Gastrocnemius medialis (tissue), 4 donors: ENCODE measurements at regions not wholly inside any gene's neighbourhood (a gene's known extent, or its start where the extent isn't known, plus 50 kb on each side); places are given as distances from the start of the nearest gene placed in this dataset.
"Not testable (repeated sequence)": the region's sequence is repeated elsewhere in the genome, so short reads cannot be mapped to it uniquely, and the experiment has no call there.

Experiments
- ATAC-seq, 2 donors: fragments of 150-250 bp; one replicate each; pipeline ENCODE4 v1.9.1; 2016
- DNase-seq, 2 donors: peaks; one replicate each; pipeline ENCODE4 v3.0.0-alpha.2; 2019
- H3K27ac ChIP-seq, 4 donors: fragments of 200-600 bp; sonication (generic); 1 replicate in 1 of 4; 2 replicates in 3 of 4; pipeline ENCODE4 v1.5.1; 2016 to 2018; ENCODE audit warnings: mild to moderate bottlenecking in 2 of 4, moderate library complexity in 1 of 4
- H3K27me3 ChIP-seq, 3 donors: fragments of 200-600 bp; sonication (generic) in 2 of 3; 1 replicate in 1 of 3; 2 replicates in 2 of 3; pipeline versions ENCODE4 v1.5.1 to v1.6.0; 2016 to 2019; ENCODE audit warnings: mild to moderate bottlenecking in 1 of 3, moderate library complexity in 1 of 3
- H3K36me3 ChIP-seq, 2 donors: fragments of 200-600 bp; sonication (generic) in 1 of 2; one replicate each; pipeline ENCODE4 v1.5.1; 2017 to 2018
- H3K4me1 ChIP-seq, 2 donors: fragments of 200-600 bp; sonication (generic) in 1 of 2; one replicate each; pipeline ENCODE4 v1.5.1; 2016 to 2017; ENCODE audit warnings: mild to moderate bottlenecking in 2 of 2
- H3K4me3 ChIP-seq, 4 donors: fragments of 200-600 bp; sonication (generic) in 3 of 4; 1 replicate in 1 of 4; 2 replicates in 3 of 4; pipeline ENCODE4 v1.5.1; 2016 to 2019; ENCODE audit warnings: mild to moderate bottlenecking in 2 of 4
- H3K9me3 ChIP-seq, 3 donors: fragments of 200-600 bp; sonication (generic) in 2 of 3; 1 replicate in 1 of 3; 2 replicates in 2 of 3; pipeline ENCODE4 v1.5.1; 2016 to 2019
- POLR2A ChIP-seq, 2 donors: fragments of 450-650 bp; IDR thresholded peaks; one replicate each; pipeline ENCODE4 v1.6.1; 2017; ENCODE audit warnings: antibody characterized with exemption in 2 of 2, mild to moderate bottlenecking in 2 of 2, moderate library complexity in 2 of 2
- in situ Hi-C, 4 donors: fragments of 200-750 bp; cut with MboI; loops; one replicate each; pipeline versions ENCODE4 v1.15.0 to v1.8.0; 2017; ENCODE audit warnings: low sequenced_read_pairs in 4 of 4
- intact Hi-C: fragments of 100-400 bp; cut with DNase I; formaldehyde crosslinking; loops from one replicate; pipeline ENCODE4 v1.15.1; 2023; ENCODE audit warnings: low total_unique reads
- TF ChIP-seq, protein P1 (sequence below), 5 experiments: fragments of 450-650 bp in 3 of 5; fragments of 200-600 bp in 2 of 5; sonication (generic) in 2 of 5; IDR thresholded peaks in 4 of 5; conservative IDR thresholded peaks in 1 of 5; 1 replicate in 4 of 5; 2 replicates in 1 of 5; pipeline ENCODE4 v1.5.1; 2016 to 2019; ENCODE audit warnings: antibody characterized with exemption in 5 of 5, mild to moderate bottlenecking in 3 of 5, moderate library complexity in 3 of 5

DNA sequence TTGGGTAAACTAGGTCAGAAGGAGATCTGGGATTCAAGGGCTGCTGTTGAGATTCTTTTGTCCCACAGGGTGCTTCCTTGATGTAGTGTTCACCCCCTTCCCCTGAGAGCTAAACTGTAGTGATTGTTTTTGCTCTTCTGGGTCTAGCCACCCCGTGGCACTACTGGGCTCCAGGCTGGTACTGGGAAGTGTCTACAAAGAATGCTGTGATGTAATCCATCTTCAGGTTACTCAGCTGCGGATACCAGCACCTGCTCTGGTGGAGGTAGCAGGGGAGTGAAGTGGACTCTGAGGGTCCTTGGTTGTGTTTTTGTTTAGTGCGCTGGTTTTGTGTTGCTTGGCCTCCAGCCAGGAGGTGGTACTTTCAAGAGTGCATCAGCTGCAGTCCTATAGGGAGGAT is 365.5 kb downstream of the ZNF674 start:
- TF ChIP-seq POLR2A (IDR thresholded peaks at IDR 0.05), result no peak
- H3K9me3 ChIP-seq, result no peaks in the 10 kb centered on the region
- H3K4me3 ChIP-seq, result no peak overlapping the region
- no peak overlapping the region for H3K27ac ChIP-seq
- H3K36me3 ChIP-seq, result no peaks in the 10 kb centered on the region
- DNase-seq (no peak), ATAC-seq (no peak)
- intact Hi-C loops (no loop called here), in situ Hi-C loops (no loop called here)
- no peaks in the 10 kb centered on the region for H3K4me1 ChIP-seq
- peaks cover 0 to 7% (median 0%) of the 10 kb centered on the region in 3 donors for H3K27me3 ChIP-seq

- ATAC-seq (no peak), DNase-seq (no peak)
- Histone ChIP-seq H3K27ac (no peak overlapping the region), H3K36me3 (no peaks in the 10 kb centered on the region), H3K27me3 (peaks cover 0 to 7% (median 0%) of the 10 kb centered on the region in 3 donors), H3K4me1 (no peaks in the 10 kb centered on the region), H3K9me3 (no peaks in the 10 kb centered on the region), H3K4me3 (no peak overlapping the region)
- intact Hi-C loops, result no loop called here
- in situ Hi-C loops, result no loop called here
- no peak for TF ChIP-seq POLR2A (IDR thresholded peaks at IDR 0.05)
- TF ChIP-seq, protein P1, sequence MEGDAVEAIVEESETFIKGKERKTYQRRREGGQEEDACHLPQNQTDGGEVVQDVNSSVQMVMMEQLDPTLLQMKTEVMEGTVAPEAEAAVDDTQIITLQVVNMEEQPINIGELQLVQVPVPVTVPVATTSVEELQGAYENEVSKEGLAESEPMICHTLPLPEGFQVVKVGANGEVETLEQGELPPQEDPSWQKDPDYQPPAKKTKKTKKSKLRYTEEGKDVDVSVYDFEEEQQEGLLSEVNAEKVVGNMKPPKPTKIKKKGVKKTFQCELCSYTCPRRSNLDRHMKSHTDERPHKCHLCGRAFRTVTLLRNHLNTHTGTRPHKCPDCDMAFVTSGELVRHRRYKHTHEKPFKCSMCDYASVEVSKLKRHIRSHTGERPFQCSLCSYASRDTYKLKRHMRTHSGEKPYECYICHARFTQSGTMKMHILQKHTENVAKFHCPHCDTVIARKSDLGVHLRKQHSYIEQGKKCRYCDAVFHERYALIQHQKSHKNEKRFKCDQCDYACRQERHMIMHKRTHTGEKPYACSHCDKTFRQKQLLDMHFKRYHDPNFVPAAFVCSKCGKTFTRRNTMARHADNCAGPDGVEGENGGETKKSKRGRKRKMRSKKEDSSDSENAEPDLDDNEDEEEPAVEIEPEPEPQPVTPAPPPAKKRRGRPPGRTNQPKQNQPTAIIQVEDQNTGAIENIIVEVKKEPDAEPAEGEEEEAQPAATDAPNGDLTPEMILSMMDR (IDR thresholded peaks at IDR 0.05 in 4 of 5, conservative IDR thresholded peaks at IDR 0.05 in 1 of 5), result no peak
These were observed 366.5 kb downstream of the ZNF674 start for GRCh38 chrX:46178763-46179162.

- ATAC-seq, result no peak
These were observed 372.1 kb downstream of the ZNF674 start for GRCh38 chrX:46173159-46173558.

DNA sequence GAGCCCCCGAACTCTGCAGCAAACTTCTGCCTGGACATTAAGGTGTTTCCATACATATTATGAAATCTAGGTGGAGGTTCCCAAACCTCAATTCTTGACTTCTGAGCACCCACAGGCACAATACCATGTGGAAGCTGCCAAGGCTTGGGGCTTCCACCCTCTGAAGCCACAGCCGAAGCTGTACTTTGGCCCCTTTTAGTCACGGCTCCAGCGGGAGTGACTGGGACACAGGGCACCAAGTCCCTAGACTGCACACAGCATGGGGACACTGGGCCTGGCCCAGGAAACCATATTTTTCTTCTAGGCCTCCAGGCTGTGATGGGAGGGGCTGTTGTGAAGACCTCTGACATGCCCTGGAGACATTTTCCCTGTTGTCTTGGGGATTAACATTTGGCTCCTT is 373.8 kb downstream of the ZNF674 start:
- intact Hi-C loops, H3K27ac ChIP-seq, H3K36me3 ChIP-seq, in situ Hi-C loops, H3K4me3 ChIP-seq, H3K4me1 ChIP-seq, H3K27me3 ChIP-seq, DNase-seq, ATAC-seq, H3K9me3 ChIP-seq: not testable (repeated sequence)

More at GRCh38 chrX:46173159-46173558, 372.1 kb downstream of the ZNF674 start:
- Histone ChIP-seq H3K27ac (no peak overlapping the region), H3K9me3 (no peaks in the 10 kb centered on the region), H3K27me3 (peaks cover 0 to 4% (median 0%) of the 10 kb centered on the region in 3 donors), H3K4me1 (no peaks in the 10 kb centered on the region), H3K4me3 (no peak overlapping the region), H3K36me3 (no peaks in the 10 kb centered on the region)
- no peak for TF ChIP-seq POLR2A (IDR thresholded peaks at IDR 0.05)
- TF ChIP-seq, protein P1 (IDR thresholded peaks at IDR 0.05 in 4 of 5, conservative IDR thresholded peaks at IDR 0.05 in 1 of 5), result no peak
- intact Hi-C loops (no loop called here), in situ Hi-C loops (no loop called here)
- DNase-seq, result no peak

DNA sequence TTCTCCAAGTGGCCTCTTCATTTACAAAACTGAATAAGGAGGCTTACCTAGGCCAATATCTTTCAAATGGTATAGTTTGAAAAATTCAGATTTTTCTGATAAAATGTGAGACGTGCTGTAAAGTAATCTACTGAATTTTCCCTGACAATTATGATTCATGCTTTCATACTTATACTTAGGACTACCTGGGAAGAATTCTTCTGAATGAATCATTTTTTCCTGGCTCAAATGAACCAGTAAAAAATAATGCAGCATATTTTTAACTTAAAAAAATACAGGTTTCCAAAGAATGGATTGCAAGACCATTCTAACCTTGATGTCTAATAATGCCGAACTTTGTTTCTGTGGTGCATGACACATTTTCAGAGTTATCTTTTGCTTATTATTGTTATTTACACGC is 375.4 kb downstream of the ZNF674 start:
- Histone ChIP-seq H3K27ac (no peak overlapping the region), H3K36me3 (no peaks in the 10 kb centered on the region), H3K27me3 (no peaks in the 10 kb centered on the region), H3K4me1 (no peaks in the 10 kb centered on the region), H3K4me3 (no peak overlapping the region), H3K9me3 (no peaks in the 10 kb centered on the region)
- in situ Hi-C loops, result no loop called here
- intact Hi-C loops, result no loop called here
- TF ChIP-seq POLR2A (IDR thresholded peaks at IDR 0.05), result no peak
- TF ChIP-seq, protein P1 (IDR thresholded peaks at IDR 0.05 in 4 of 5, conservative IDR thresholded peaks at IDR 0.05 in 1 of 5), result no peak
- ATAC-seq (no peak), DNase-seq (no peak)

DNA sequence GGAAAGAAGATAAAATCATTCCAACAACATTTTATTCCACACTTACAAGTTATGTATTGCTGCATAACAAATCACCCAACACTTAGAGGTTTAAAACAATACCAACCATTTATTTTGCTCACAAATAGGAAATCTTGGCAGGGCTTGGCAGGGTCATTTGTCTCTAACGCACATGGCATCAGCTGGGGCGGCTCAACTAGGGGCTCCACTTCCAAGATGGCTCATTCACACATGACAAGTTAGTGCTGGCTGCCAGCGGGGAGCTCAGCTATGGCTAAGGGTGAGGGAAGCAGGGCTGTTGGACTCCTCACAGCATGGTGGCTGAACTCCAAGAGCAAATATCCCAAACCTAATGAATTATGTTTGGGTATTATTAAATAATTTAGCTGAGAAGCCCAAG is 377.0 kb downstream of the ZNF674 start:
- no peak for ATAC-seq
- Histone ChIP-seq H3K4me1 (no peaks in the 10 kb centered on the region), H3K36me3 (no peaks in the 10 kb centered on the region), H3K4me3 (no peak overlapping the region), H3K9me3 (no peaks in the 10 kb centered on the region), H3K27me3 (no peaks in the 10 kb centered on the region), H3K27ac (no peak overlapping the region)
- no peak for DNase-seq
- intact Hi-C loops, result no loop called here
- TF ChIP-seq, protein P1 (IDR thresholded peaks at IDR 0.05 in 4 of 5, conservative IDR thresholded peaks at IDR 0.05 in 1 of 5), result no peak
- TF ChIP-seq POLR2A (IDR thresholded peaks at IDR 0.05), result no peak
- in situ Hi-C loops, result no loop called here
